H1 (cell line): ENCODE measurements at regions not wholly inside any gene's neighbourhood (a gene's known extent, or its start where the extent isn't known, plus 50 kb on each side); places are given as distances from the start of the nearest gene placed in this dataset.

Source experiments
- CHD2 ChIP-seq: IDR thresholded peaks from 2 replicates; pipeline ENCODE4 v1.6.1; 2012; ENCODE audit warnings: low read length, improper control_type of control experiment
- EGR1 ChIP-seq: IDR thresholded peaks from 2 replicates; pipeline ENCODE4 v1.6.1; 2011; ENCODE audit warnings: low read depth, low read length, borderline replicate concordance
- MAFK ChIP-seq: IDR thresholded peaks from 2 replicates; pipeline ENCODE4 v1.6.1; 2012; ENCODE audit warnings: low read depth, mild to moderate bottlenecking, improper control_type of control experiment, low read length
- SIRT6 ChIP-seq: IDR thresholded peaks from one replicate; pipeline ENCODE4 v1.7.1; 2012; ENCODE audit warnings: low read length, inconsistent platforms
- SRF ChIP-seq: IDR thresholded peaks from 2 replicates; pipeline ENCODE4 v1.6.1; 2011; ENCODE audit warnings: mild to moderate bottlenecking, low read depth, low read length, moderate library complexity
- SUZ12 ChIP-seq: fragments of 200-600 bp; sonication (generic); IDR thresholded peaks from 2 replicates; pipeline ENCODE4 v1.6.1; 2012; ENCODE audit warnings: mild to moderate bottlenecking, inconsistent platforms, low read length, moderate library complexity, mixed read lengths
- TF ChIP-seq, protein P1 (sequence below): fragments of 300-600 bp; sonication (generic); IDR thresholded peaks from 2 replicates; pipeline ENCODE4 v1.7.1; 2012; ENCODE audit warnings: low read length, moderate library complexity, mild to moderate bottlenecking, inconsistent platforms; ENCODE audit not compliant: insufficient replicate concordance

DNA sequence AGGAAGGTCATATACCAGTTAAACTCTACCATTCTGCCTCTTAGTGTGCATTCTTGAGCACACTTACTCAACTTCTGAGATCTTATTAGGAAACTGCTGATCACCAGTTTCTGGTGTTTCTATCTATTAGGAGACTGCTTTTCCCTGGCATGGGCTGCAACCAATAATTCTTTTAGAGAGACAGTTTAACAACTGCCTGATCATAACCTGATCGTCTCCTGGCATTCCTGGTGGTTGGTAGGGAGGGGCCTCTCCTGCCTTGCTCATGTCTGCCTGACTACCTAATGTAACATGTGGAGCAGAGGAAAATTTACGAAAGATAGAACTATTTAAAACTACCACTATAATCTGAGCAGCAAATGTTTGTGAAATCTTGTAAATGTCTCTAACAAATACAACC lies 75.3 kb upstream of the MGAT4C start (continued):
- TF ChIP-seq, protein P1, sequence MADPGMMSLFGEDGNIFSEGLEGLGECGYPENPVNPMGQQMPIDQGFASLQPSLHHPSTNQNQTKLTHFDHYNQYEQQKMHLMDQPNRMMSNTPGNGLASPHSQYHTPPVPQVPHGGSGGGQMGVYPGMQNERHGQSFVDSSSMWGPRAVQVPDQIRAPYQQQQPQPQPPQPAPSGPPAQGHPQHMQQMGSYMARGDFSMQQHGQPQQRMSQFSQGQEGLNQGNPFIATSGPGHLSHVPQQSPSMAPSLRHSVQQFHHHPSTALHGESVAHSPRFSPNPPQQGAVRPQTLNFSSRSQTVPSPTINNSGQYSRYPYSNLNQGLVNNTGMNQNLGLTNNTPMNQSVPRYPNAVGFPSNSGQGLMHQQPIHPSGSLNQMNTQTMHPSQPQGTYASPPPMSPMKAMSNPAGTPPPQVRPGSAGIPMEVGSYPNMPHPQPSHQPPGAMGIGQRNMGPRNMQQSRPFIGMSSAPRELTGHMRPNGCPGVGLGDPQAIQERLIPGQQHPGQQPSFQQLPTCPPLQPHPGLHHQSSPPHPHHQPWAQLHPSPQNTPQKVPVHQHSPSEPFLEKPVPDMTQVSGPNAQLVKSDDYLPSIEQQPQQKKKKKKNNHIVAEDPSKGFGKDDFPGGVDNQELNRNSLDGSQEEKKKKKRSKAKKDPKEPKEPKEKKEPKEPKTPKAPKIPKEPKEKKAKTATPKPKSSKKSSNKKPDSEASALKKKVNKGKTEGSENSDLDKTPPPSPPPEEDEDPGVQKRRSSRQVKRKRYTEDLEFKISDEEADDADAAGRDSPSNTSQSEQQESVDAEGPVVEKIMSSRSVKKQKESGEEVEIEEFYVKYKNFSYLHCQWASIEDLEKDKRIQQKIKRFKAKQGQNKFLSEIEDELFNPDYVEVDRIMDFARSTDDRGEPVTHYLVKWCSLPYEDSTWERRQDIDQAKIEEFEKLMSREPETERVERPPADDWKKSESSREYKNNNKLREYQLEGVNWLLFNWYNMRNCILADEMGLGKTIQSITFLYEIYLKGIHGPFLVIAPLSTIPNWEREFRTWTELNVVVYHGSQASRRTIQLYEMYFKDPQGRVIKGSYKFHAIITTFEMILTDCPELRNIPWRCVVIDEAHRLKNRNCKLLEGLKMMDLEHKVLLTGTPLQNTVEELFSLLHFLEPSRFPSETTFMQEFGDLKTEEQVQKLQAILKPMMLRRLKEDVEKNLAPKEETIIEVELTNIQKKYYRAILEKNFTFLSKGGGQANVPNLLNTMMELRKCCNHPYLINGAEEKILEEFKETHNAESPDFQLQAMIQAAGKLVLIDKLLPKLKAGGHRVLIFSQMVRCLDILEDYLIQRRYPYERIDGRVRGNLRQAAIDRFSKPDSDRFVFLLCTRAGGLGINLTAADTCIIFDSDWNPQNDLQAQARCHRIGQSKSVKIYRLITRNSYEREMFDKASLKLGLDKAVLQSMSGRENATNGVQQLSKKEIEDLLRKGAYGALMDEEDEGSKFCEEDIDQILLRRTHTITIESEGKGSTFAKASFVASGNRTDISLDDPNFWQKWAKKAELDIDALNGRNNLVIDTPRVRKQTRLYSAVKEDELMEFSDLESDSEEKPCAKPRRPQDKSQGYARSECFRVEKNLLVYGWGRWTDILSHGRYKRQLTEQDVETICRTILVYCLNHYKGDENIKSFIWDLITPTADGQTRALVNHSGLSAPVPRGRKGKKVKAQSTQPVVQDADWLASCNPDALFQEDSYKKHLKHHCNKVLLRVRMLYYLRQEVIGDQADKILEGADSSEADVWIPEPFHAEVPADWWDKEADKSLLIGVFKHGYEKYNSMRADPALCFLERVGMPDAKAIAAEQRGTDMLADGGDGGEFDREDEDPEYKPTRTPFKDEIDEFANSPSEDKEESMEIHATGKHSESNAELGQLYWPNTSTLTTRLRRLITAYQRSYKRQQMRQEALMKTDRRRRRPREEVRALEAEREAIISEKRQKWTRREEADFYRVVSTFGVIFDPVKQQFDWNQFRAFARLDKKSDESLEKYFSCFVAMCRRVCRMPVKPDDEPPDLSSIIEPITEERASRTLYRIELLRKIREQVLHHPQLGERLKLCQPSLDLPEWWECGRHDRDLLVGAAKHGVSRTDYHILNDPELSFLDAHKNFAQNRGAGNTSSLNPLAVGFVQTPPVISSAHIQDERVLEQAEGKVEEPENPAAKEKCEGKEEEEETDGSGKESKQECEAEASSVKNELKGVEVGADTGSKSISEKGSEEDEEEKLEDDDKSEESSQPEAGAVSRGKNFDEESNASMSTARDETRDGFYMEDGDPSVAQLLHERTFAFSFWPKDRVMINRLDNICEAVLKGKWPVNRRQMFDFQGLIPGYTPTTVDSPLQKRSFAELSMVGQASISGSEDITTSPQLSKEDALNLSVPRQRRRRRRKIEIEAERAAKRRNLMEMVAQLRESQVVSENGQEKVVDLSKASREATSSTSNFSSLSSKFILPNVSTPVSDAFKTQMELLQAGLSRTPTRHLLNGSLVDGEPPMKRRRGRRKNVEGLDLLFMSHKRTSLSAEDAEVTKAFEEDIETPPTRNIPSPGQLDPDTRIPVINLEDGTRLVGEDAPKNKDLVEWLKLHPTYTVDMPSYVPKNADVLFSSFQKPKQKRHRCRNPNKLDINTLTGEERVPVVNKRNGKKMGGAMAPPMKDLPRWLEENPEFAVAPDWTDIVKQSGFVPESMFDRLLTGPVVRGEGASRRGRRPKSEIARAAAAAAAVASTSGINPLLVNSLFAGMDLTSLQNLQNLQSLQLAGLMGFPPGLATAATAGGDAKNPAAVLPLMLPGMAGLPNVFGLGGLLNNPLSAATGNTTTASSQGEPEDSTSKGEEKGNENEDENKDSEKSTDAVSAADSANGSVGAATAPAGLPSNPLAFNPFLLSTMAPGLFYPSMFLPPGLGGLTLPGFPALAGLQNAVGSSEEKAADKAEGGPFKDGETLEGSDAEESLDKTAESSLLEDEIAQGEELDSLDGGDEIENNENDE: no peak
- TF ChIP-seq CHD2: no peak
- no peak for TF ChIP-seq SIRT6
- TF ChIP-seq EGR1: no peak
- TF ChIP-seq SRF: no peak
- TF ChIP-seq SUZ12: no peak
- TF ChIP-seq MAFK: no peak
